HG02852 (cell line): ENCODE measurements at regions not wholly inside any gene's neighbourhood (a gene's known extent, or its start where the extent isn't known, plus 50 kb on each side); places are given as distances from the start of the nearest gene placed in this dataset.

Source experiments
- ATAC-seq: cut with Tn5 transposase; IDR thresholded peaks from one replicate; pipeline ENCODE4 v1.9.1; 2021; ENCODE audit warnings: mild to moderate bottlenecking, moderate library complexity; ENCODE audit not compliant: unreplicated experiment

- no peak for ATAC-seq
Measured at GRCh38 chr2:8542381-8543059, 139.3 kb upstream of the ID2 start.

GRCh38 chr2:8543060-8543382, 138.8 kb upstream of the ID2 start:
- no peak for ATAC-seq

GRCh38 chr2:8543383-8544170, 138.3 kb upstream of the ID2 start:
- ATAC-seq, result peak; percentile 67

- ATAC-seq, result no peak
Measured at GRCh38 chr2:8544171-8544785, 137.6 kb upstream of the ID2 start.

- ATAC-seq, result peak; percentile 60
Measured at GRCh38 chr2:8544786-8545694, 136.8 kb upstream of the ID2 start.

- no peak for ATAC-seq
Measured at GRCh38 chr2:8545695-8546611, 135.9 kb upstream of the ID2 start.

GRCh38 chr2:8546612-8547283, 135.1 kb upstream of the ID2 start:
- ATAC-seq, result no peak

- ATAC-seq, result no peak
Measured at GRCh38 chr2:8547284-8548064, 134.4 kb upstream of the ID2 start.

GRCh38 chr2:8548065-8548618, 133.7 kb upstream of the ID2 start:
- no peak for ATAC-seq

- no peak for ATAC-seq
Measured at GRCh38 chr2:8548619-8549150, 133.2 kb upstream of the ID2 start.

- ATAC-seq, result no peak
Measured at GRCh38 chr2:8549273-8549922, 132.5 kb upstream of the ID2 start.

- no peak for ATAC-seq
Measured at GRCh38 chr2:8549942-8550341, 131.9 kb upstream of the ID2 start.

GRCh38 chr2:8550481-8550880, 131.4 kb upstream of the ID2 start:
- ATAC-seq, result no peak

- no peak for ATAC-seq
Measured at GRCh38 chr2:8550937-8551621, 130.8 kb upstream of the ID2 start.

GRCh38 chr2:8551622-8552074, 130.2 kb upstream of the ID2 start:
- ATAC-seq, result peak; percentile 73

- peak; percentile 51 for ATAC-seq
Measured at GRCh38 chr2:8552293-8552801, 129.5 kb upstream of the ID2 start.

- ATAC-seq, result no peak
Measured at GRCh38 chr2:8553643-8554042, 128.2 kb upstream of the ID2 start.
